Activated CD4-positive, alpha-beta T cell treated with anti-CD3 and anti-CD28 coated beads, Interleukin-2, amount 50 U/mL, for 4 hours (primary cell): ENCODE measurements at regions not wholly inside any gene's neighbourhood (a gene's known extent, or its start where the extent isn't known, plus 50 kb on each side); places are given as distances from the start of the nearest gene placed in this dataset.
"Not testable (repeated sequence)": the region's sequence is repeated elsewhere in the genome, so short reads cannot be mapped to it uniquely, and the experiment has no call there.

Source experiments
- DNase-seq, 2 experiments: peaks; one replicate each; pipeline ENCODE4 v3.0.0-alpha.2; 2020

GRCh38 chr12:31906557-31907301, 52.5 kb upstream of the RESF1 start:
- DNase-seq: no peak

GRCh38 chr12:31903025-31903424, 56.2 kb upstream of the RESF1 start:
- DNase-seq: no peak

GRCh38 chr12:31900271-31900670, 58.9 kb upstream of the RESF1 start:
- DNase-seq: no peak

DNA sequence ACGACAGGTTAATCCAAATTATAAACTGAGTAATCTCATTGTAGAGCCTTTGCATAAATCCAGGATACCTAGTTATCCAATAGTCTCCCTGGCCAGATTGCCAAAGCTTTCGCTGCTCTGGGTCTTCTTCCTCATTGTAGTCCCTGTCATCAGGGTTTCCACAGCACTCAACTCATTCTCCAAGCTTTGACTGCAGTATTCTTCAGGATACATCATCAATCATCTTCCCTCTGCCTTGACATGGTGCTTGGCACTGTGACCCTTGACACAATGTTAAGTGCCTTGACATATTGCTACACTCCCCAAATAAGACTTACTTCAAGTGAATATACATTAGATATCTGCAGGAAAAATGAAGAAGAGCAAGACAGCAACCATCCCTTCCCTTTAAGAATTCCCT, 60.1 kb upstream of the RESF1 start:
- DNase-seq: no peak

- no peak for DNase-seq
Observed at GRCh38 chr12:31897781-31898503, 61.3 kb upstream of the RESF1 start.

- DNase-seq: not testable (repeated sequence)
Observed at GRCh38 chr12:31897092-31897491, 62.1 kb upstream of the RESF1 start.

DNA sequence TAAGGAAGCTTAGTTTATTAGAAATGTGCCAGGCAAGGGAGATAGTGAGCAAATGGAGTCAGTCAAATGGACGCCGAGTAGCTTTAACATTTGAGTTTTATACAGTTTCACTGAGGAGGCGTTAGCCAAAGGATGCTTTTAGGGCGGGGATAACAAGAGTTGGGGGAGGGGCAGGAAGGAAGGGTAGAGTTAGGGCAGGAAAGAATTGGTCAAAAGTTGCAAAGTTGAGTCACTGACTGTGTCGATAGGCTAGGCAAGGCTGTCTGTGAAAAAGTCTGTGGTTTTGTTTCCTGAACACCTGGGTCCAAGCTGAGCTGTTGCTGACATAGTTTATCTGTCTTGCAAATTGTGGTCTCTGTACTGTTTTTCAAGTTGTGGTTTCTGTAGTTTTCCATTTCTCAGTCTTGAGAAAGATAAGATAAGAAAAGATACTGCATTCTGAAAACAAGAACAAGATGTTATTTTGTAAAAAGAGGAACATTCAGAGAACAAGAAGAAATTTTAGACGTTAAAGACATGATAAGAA, 62.6 kb upstream of the RESF1 start:
- peak; percentile 81 to 82 for DNase-seq

GRCh38 chr12:31895449-31896150, 63.6 kb upstream of the RESF1 start:
- no peak for DNase-seq

DNA sequence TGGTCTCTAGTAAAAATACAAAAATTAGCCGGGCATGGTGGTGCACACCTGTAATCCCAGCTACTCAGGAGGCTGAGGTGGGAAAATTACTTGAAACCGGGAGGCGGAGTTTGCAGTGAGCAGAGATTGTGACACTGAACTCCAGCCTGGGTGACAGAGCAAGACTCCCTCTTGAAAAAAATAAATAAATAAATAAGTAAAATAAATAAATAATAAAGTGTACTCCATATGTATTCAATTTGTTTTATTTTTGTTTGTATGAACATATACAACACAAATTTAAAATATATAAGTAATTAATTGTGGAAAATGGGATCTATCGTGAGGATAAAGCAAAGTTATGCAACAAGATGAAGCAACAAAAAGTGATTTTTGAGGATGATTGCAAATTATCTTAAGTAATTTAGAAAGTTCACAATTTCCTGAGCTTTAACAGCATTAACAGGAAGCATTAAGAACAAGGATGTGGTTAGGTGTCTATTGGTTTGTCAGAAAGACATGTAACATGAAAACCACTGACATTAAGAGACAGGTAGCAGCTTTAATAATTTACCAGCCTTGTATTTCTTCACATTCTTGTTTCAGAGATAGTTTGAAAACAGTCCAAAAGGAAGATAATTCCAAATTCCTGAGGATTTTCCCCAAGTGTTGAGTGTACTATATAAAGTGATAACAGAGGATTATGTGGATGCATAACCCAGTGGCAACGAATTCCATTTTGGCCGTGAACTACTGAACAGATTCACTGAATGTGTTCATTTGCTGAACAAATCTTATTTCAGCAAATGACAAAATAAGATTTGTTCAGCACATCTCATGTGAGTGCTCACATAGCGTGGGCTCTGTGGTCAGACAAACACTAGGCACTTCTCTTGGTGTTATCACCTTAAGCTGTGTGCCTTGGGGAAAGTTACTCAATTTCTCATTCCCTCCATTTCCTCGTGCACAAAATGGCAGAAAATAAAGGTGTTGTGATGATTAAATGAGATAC, 68.6 kb upstream of the RESF1 start:
- DNase-seq: no peak

DNA sequence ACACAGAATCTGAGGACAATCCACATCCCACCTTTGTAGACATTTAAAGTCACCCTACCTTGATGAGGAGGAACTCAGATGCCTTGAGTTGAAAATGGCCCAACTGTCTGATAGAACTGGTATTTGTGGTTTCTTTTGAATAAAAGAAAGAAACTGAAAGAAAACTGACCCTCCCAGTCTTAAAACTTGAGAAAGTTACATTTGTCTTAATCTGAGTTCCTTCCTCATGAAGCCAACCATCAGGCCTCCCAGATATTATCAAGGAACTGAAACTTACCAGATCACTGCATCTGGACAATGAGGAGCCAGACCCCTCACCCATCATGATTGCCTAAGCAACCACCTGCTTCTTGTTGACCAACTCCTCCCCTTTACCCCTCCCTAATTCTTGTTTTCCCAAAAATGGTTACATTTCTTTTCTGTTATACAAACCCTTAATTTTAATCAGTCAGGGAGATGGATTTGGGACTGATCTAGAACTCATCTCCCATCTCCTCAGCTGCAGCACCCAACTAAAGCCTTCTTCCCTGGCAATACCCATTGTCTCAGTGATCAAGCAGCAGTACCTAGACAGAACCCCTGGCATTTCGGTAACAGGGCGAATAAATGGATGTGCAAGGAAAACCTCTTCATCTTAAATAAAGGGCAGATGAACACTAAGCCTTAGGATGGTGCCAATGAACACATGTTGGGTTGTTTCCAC, 72.0 kb upstream of the RESF1 start:
- DNase-seq: no peak

- DNase-seq: not testable (repeated sequence)
Observed at GRCh38 chr12:31882682-31883081, 76.5 kb upstream of the RESF1 start.

DNA sequence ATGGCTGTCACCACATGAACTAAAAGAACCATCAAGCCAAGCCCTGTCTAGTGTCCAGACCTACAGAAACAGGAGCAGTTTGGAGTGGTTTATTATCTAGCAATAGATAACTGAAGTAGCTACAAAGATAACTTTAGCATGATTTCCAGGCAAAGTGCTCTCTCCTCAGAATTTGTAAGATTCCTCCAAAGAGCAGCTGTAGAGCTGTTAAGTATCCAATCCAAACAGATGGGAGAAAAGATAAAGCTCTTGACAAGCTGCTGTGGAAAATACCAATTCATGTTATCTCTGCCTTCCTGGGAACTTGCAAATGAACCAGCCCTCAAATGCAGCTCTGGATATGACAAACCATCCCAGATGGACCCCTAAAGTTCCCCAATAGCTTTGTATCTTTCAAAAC, 78.9 kb upstream of the RESF1 start:
- DNase-seq: no peak

DNA sequence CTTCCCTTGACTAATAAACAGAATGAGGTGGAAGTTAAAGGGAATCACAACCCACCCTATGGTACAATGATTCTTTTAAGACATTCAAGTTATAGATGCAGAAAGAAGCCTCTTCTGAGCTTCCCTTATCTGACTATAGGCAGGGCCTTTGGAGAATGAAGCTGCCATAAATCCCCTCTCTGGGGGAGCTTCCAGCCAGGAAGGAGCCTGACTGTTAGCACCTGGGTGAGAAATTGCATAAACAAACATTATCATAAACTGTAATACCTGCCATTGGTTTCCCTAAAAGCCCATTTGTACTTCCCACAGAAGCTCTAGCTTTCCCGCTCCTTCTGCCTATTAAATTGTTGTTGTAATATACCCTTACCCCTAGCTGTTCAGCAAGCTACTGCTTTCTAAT, 81.3 kb upstream of the RESF1 start:
- DNase-seq: no peak

DNA sequence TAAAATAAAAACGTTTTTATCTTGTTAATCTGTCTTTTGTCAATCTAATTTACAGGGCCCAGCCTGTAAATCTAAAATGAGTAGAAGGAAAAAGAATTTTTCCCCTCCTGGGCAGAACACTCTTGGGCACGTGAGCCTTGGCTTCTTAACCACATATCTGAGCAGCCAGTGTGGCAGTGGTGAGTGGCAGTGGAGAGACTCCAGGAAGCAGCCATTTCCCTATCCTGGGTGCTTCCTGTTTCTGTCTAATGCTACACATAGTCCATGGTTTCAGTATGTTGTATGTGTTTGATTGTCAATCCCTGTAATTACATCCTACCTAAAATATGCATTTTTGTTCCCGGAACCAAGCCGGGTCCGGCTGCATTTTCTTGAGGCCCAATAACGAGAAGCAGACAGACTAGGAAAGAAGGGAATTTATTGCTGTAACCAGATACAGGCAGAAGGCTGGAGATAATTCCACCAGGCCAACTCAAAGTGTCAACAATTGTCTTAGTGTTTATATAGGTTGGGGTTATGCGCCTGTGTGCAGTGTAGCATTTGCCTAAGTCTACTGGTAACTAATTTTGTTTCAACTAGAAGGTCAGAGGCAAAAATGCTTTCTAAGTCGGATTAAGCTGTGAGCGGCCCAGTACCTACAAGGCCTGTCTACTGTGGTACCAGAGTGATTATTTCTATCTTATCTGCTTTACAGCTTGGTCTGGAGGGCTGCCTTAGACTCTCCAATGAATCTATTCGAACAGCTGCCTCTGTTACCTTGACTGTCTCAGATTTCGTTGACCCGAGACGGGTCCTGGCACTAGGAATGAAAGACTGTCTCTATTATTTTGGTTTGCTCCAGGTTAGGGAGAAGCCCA, 82.4 kb upstream of the RESF1 start:
- no peak for DNase-seq

GRCh38 chr12:31875609-31875964, 83.6 kb upstream of the RESF1 start:
- DNase-seq: no peak

DNA sequence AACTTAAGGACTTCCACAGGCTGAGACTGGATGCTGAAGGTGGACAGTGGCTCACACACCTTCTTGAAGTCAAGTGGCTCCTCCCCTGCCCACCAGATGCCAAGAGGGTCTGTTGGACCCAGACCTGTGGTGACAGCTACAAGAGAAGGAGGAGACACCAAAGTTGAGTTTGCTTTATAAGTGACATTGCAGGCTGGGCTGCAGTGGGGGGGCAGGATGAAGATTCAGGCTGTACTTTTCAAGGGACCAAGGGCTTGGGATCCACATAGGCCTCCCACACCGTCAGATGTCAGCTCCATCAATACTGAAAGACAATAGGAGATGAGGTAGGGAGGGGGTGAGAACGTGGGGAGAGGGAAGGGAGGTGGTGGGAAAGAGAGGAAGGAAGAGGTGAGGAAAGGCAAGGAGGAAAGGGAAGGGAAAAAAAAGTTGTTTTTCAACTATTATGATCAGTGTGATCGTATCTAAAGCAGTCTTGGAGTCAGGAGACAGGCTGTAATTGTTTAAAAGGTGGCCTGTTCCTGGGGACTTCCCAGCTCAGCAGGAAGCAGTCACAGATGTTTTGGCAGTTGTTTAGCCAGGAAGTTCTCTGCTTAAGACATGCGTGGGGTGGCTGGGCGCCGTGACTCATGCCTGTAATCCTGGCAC, 84.1 kb upstream of the RESF1 start:
- peak; percentile 60 to 66 for DNase-seq

DNA sequence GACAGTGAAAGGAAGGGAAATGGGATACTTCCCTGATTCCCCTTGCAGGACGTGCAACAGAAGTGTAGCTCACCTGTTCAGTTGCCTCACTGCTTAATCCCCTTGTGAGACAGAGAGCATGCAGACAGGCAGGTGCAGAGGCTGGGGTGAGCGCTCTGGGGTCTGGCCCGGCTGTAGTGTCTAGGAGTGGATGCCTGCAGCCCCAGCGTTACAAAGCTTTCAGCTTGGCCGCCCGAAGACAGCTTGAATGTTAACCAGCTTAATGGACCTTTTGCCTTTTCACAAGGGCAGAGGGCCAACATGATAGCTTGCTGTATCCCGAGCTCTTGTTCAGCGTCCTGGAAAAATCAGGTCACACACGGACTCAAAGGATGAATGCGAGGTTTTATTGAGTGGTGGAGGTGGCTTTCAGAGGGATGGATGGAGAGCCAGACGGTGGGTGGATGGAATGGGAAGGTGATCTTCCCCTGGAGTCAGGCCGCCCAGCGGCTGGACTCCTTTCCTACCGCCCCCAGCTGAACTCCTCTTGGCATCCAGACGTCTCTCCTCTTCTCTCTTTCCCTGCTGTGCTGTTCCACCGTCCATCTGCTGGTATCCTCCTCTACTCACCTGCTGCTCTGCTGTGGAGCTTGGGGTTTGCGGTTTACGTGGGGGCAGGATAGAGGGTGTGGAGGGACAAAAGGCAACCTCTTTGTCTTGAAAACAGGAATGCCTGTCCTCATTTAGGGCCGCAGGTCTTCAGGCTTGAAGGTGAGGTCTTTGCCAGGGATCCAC, 86.2 kb upstream of the RESF1 start:
- no peak for DNase-seq

- no peak for DNase-seq
Observed at GRCh38 chr12:31869972-31870371, 89.2 kb upstream of the RESF1 start.

GRCh38 chr12:31868965-31869364, 90.2 kb upstream of the RESF1 start:
- DNase-seq: no peak
